Fibroblast of mammary gland (primary cell): ENCODE measurements at regions not wholly inside any gene's neighbourhood (a gene's known extent, or its start where the extent isn't known, plus 50 kb on each side); places are given as distances from the start of the nearest gene placed in this dataset.

Experiments
- DNase-seq: peaks from one replicate; pipeline ENCODE4 v3.0.0-alpha.2; 2010; ENCODE audit warnings: low read depth
- H3K4me3 ChIP-seq: 2 replicates; pipeline ENCODE4 v1.5.1; 2011; ENCODE audit warnings: low read depth, mild to moderate bottlenecking, low read length, moderate library complexity; ENCODE audit not compliant: control insufficient read depth
- TF ChIP-seq, protein P1 (sequence below): conservative IDR thresholded peaks from 2 replicates; pipeline ENCODE4 v1.5.1; 2011; ENCODE audit warnings: low read depth, low read length, inconsistent platforms; ENCODE audit not compliant: control insufficient read depth, insufficient read depth

DNA sequence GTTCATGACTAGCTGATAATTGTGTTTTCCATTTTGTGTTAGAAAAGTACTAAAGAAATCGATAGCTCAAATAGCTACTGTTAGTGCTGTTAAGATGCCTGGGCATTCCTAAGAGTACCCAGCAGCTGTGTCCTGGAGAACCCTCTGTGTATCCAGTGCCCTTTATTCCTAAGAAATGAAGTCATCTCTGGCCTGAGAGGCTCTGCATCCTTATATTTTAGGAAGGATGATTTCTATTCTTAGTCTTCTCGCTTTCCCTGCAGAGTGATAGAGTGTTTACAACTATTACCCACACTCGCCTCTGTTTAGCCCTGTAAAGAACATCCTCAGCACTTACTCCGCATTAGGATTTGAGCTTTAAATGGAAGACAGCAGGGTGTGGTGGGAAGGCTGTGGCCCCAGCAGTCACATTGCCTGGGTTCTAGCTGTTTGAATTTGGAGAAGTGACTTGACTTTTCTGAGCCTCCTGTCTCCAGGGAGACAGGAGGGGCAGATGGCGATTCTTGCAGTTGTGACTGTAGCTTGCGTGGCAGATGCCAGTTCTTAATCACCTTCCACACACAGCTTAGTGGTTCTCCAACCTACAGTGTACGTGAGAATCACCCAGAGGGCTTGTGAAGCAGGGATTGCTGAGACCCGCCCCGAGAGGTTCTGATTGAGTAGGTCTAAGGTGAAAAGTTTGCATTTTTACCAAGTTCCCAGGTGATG, 177.2 kb upstream of the PITX1 start:
- DNase-seq, result no peak
- no peak overlapping the region for H3K4me3 ChIP-seq
- TF ChIP-seq, protein P1, sequence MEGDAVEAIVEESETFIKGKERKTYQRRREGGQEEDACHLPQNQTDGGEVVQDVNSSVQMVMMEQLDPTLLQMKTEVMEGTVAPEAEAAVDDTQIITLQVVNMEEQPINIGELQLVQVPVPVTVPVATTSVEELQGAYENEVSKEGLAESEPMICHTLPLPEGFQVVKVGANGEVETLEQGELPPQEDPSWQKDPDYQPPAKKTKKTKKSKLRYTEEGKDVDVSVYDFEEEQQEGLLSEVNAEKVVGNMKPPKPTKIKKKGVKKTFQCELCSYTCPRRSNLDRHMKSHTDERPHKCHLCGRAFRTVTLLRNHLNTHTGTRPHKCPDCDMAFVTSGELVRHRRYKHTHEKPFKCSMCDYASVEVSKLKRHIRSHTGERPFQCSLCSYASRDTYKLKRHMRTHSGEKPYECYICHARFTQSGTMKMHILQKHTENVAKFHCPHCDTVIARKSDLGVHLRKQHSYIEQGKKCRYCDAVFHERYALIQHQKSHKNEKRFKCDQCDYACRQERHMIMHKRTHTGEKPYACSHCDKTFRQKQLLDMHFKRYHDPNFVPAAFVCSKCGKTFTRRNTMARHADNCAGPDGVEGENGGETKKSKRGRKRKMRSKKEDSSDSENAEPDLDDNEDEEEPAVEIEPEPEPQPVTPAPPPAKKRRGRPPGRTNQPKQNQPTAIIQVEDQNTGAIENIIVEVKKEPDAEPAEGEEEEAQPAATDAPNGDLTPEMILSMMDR, result no peak

DNA sequence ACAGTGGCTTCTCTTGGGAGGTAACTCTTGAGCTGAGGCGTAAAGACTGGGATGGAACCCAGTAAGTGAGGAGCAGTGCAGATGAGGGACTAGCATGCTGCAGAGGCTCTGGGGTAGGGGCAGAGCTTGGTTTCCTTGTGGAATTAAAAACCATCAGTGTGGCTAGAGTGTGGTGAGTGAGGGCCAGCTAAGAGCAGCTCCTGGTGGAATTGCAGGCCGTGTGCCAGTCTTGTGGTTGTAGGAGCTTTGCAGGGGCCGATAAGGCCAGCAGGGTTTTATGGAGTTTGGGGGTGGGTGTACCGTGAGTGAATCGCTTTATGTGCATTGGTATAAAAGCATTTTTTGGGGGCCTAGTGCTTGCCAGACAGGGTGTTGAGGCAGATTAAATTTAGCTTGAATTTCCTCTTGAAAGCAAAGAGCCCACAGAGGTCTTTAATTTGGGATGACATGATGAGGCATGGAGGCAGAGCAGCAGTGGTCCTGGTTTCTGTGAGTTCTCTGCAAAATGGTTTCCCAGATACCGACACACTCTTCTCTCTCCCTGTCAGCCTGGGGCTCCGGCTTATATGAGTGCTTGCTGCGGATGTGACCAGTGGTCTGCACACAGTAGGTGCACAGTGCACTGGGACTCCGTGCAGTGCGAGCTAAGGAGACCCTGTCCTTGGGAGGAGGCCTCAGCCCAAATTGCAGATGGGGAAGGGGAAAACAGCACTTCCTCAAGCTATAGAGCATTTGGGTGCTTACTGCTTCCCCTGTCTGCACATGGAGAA, 176.4 kb upstream of the PITX1 start:
- TF ChIP-seq, protein P1, result no peak
- no peak for DNase-seq
- no peak overlapping the region for H3K4me3 ChIP-seq

DNA sequence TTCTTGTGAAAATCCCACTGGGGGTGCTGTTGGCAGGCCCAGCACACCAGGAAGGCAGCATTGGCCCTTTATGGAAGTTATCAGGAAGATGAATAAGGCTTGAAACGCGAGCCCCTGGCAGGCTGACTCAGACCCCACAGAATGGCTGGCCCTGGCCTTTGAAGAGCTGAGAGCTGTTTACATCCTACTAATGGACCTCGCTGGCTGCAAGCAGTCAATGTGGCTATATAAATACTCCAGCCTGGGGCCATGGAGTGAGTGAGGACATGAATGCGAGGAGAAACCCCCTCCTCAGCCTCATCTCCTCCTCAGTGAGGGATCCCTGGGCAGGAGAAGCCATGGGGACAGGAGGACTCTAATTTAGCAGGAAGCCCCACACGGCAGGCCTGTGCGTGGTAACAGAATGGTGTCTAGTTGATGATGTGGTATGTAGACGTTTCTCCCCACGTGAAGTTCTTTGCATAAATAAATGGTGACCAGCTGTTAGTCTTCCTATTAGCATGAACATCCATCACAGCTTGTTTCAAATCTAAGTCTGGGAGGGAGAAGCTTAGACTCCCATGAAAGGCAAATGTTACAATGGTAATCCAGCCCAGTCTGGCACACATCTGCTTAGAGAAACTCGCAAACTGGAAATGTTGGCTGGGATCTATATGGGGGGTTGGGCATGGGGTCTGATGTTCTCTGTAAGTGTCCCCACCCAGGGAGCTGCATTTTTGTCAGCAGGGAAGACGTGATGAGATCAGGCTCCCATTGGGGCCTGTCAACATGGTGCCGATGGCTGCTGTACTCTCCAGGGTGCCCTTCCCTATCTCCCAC, 175.1 kb upstream of the PITX1 start:
- no peak overlapping the region for H3K4me3 ChIP-seq
- TF ChIP-seq, protein P1, result peak; percentile 34
- peak; percentile 95 for DNase-seq

DNA sequence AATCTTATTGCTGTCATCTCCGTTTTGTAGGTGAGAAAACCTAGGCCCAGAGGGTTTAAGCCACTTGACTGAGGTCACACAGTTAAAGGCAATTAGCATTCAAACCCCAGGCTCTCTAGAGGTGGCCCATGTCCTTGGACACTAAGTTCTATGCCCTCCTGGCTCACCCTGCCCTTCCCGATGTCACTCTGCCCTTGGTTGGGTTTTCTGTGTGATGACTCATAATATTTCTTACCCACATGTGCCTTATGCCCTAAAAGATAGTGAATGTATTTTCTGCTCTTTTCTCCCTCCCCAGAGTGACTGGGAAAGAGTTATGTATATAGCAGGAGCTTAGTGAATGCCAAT, 174.5 kb upstream of the PITX1 start:
- DNase-seq, result no peak
- H3K4me3 ChIP-seq, result no peak overlapping the region
- TF ChIP-seq, protein P1, result no peak

DNA sequence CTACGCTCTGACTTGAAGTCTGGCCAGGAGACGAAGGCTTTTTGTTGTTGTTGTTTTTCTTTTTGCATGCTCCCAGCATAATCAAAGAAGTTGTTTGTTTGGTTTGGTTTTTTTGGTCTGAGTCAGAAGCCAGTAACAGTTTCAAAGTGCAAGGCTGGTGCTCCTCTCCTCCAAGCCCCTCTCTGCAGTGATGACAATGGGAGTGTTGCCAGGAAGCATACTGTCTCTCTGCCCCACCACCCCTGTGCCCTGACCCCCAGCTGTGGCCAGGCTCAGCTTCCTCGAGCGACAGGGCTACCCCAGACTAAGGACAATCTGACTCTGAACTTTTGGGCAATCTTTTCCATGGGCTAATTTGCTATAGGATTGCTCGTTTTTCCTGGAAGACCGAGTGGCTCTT, 173.8 kb upstream of the PITX1 start:
- TF ChIP-seq, protein P1, result no peak
- no peak for DNase-seq
- no peak overlapping the region for H3K4me3 ChIP-seq

DNA sequence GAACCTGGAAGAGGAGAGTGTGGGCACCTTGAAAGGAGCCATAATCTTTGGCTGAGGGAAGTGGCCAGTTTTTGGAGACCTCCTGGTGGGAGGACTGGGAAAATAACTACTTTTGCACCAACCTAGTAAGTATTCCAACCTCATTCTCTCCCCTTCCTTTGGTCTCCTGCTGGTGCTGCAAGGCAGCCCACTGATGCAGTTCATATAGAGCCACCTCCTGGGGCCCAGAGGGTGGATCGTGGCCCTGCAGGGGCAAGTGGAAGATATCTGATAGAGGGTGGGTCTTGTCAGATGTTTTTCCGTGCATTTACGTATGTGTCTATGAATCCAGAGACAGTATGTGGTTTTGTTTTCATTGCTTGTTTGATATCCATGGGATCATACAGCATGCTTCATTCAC, 172.8 kb upstream of the PITX1 start:
- TF ChIP-seq, protein P1, result no peak
- DNase-seq, result no peak
- H3K4me3 ChIP-seq, result no peak overlapping the region
